Peyer's patch (tissue), 4 donors: ENCODE measurements at regions not wholly inside any gene's neighbourhood (a gene's known extent, or its start where the extent isn't known, plus 50 kb on each side); places are given as distances from the start of the nearest gene placed in this dataset.

Experiments used
- DNase-seq, 3 donors: peaks; one replicate each; pipeline ENCODE4 v3.0.0-alpha.2; 2017 to 2019
- H3K27ac ChIP-seq, 4 donors: fragments of 200-600 bp; sonication (generic); one replicate each; pipeline ENCODE4 v1.5.1; 2016 to 2019
- H3K27me3 ChIP-seq, 2 donors: fragments of 200-600 bp; sonication (generic); one replicate each; pipeline ENCODE4 v1.5.1; 2019
- H3K36me3 ChIP-seq, 3 donors: fragments of 200-600 bp; sonication (generic); one replicate each; pipeline ENCODE4 v1.5.1; 2016 to 2019
- H3K4me1 ChIP-seq, 4 donors: fragments of 200-600 bp; sonication (generic); one replicate each; pipeline ENCODE4 v1.5.1; 2016 to 2019
- H3K4me3 ChIP-seq, 4 donors: fragments of 200-600 bp; sonication (generic); 1 replicate in 3 of 4; 2 replicates in 1 of 4; pipeline ENCODE4 v1.5.1; 2016 to 2019; ENCODE audit warnings: mild to moderate bottlenecking in 1 of 4
- H3K9me3 ChIP-seq, 4 donors: fragments of 200-600 bp; sonication (generic); one replicate each; pipeline ENCODE4 v1.5.1; 2016 to 2019; ENCODE audit warnings: mild to moderate bottlenecking in 1 of 4
- POLR2A ChIP-seq, 2 donors: fragments of 450-650 bp; IDR thresholded peaks; one replicate each; pipeline ENCODE4 v1.5.1; 2017; ENCODE audit warnings: antibody characterized with exemption in 2 of 2, mild to moderate bottlenecking in 2 of 2, moderate library complexity in 2 of 2
- TF ChIP-seq, protein P1 (sequence below), 6 experiments: fragments of 450-650 bp in 4 of 6; fragments of 200-600 bp in 2 of 6; sonication (generic) in 1 of 6; IDR thresholded peaks; one replicate each; pipeline ENCODE4 v1.5.1; 2017 to 2019; ENCODE audit warnings: antibody characterized with exemption in 6 of 6, mild to moderate bottlenecking in 3 of 6, moderate library complexity in 1 of 6

DNA sequence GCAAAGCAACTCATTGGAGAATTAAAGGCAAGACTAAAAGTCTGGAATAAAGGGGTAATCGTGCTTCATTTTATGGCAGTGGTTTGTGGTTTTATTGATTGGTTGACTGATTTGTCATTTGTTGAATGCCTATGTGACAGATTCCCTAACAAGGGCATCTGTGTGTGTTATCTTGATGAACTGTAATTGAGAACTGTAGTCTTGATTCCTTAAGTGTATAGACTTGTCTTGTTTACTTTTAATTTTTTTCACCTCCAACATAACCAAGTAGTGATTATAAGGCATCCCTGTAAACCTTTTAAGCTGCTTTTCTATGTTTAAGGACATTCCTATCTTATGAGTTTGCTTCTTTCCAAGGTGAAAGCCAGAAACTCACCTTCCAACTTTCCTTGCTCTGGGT is 216.0 kb upstream of the TAPT1 start:
- no peak overlapping the region for H3K27ac ChIP-seq
- H3K36me3 ChIP-seq: no peaks in the 10 kb centered on the region
- TF ChIP-seq, protein P1, sequence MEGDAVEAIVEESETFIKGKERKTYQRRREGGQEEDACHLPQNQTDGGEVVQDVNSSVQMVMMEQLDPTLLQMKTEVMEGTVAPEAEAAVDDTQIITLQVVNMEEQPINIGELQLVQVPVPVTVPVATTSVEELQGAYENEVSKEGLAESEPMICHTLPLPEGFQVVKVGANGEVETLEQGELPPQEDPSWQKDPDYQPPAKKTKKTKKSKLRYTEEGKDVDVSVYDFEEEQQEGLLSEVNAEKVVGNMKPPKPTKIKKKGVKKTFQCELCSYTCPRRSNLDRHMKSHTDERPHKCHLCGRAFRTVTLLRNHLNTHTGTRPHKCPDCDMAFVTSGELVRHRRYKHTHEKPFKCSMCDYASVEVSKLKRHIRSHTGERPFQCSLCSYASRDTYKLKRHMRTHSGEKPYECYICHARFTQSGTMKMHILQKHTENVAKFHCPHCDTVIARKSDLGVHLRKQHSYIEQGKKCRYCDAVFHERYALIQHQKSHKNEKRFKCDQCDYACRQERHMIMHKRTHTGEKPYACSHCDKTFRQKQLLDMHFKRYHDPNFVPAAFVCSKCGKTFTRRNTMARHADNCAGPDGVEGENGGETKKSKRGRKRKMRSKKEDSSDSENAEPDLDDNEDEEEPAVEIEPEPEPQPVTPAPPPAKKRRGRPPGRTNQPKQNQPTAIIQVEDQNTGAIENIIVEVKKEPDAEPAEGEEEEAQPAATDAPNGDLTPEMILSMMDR (IDR thresholded peaks at IDR 0.05): no peak
- TF ChIP-seq POLR2A (IDR thresholded peaks at IDR 0.05): no peak
- no peak overlapping the region for H3K4me3 ChIP-seq
- no peaks in the 10 kb centered on the region for H3K27me3 ChIP-seq
- no peaks in the 10 kb centered on the region for H3K4me1 ChIP-seq
- DNase-seq: no peak
- H3K9me3 ChIP-seq: no peaks in the 10 kb centered on the region

DNA sequence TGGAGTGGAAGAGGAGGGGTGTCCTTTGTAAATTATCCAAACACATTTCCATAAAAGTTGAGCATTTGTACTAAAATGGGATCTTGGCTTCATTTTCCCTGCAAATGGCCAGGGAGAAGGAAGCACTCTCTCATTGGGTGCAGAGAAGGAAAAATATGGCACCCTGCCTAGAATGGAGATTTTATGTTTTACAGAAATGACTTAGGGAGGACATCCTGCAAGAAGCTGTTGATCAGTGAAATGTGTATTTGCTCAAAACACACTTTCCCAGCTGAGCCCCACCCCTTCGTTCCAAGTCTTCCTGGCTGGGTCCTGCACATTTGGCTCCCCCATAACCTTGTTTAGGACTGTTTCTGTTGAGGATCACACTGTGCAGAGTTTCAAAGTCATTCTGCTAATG is 213.5 kb upstream of the TAPT1 start:
- Histone ChIP-seq H3K4me1 (no peaks in the 10 kb centered on the region), H3K27ac (no peak overlapping the region), H3K9me3 (no peaks in the 10 kb centered on the region), H3K36me3 (no peaks in the 10 kb centered on the region), H3K4me3 (no peak overlapping the region), H3K27me3 (no peaks in the 10 kb centered on the region)
- no peak for DNase-seq
- no peak for TF ChIP-seq POLR2A (IDR thresholded peaks at IDR 0.05)
- TF ChIP-seq, protein P1 (IDR thresholded peaks at IDR 0.05): no peak

DNA sequence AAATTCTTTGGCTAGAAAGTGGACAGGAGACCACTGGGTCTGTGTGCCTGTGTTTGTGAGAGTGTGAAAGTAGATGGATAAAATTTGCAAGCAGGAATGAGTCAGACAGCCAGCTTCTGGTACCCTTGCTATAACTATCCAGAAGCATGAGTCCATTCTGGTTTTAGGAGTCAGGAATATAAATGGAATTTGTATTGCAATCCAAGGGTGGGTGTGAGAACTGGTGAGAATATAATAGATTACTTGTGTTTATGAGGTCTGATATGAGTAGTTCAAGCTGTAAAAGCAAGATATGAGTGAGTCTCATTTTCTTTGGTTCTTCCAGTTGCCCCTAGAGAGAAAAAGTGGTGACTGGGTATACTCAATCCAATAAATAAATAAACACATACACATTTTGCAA is 212.7 kb upstream of the TAPT1 start:
- H3K27ac ChIP-seq: no peak overlapping the region
- no peaks in the 10 kb centered on the region for H3K9me3 ChIP-seq
- H3K4me3 ChIP-seq: no peak overlapping the region
- TF ChIP-seq, protein P1 (IDR thresholded peaks at IDR 0.05): no peak
- TF ChIP-seq POLR2A (IDR thresholded peaks at IDR 0.05): no peak
- no peaks in the 10 kb centered on the region for H3K4me1 ChIP-seq
- H3K27me3 ChIP-seq: no peaks in the 10 kb centered on the region
- DNase-seq: no peak
- H3K36me3 ChIP-seq: no peaks in the 10 kb centered on the region

DNA sequence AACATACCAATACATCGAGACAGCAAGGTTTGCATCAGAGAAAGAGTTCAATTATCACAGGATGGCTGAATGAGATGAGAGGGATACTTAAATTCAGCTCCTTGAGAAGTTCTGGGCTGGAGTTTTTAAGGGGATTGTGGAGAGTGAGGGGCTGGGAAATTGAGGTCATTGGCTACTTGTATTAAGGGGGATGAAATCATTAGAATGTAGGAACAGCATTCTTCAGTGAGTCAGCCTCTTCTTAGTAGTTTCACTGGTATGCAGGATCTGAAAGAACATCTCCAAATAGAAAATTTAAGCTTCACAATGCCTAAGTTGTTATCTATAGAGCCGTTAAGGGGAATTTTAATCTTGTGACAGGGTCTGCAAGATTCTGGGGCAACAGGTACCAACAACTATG is 211.6 kb upstream of the TAPT1 start:
- Histone ChIP-seq H3K27me3 (no peaks in the 10 kb centered on the region), H3K9me3 (no peaks in the 10 kb centered on the region), H3K36me3 (no peaks in the 10 kb centered on the region), H3K4me1 (no peaks in the 10 kb centered on the region), H3K27ac (no peak overlapping the region), H3K4me3 (no peak overlapping the region)
- TF ChIP-seq, protein P1 (IDR thresholded peaks at IDR 0.05): no peak
- no peak for TF ChIP-seq POLR2A (IDR thresholded peaks at IDR 0.05)
- DNase-seq: no peak

DNA sequence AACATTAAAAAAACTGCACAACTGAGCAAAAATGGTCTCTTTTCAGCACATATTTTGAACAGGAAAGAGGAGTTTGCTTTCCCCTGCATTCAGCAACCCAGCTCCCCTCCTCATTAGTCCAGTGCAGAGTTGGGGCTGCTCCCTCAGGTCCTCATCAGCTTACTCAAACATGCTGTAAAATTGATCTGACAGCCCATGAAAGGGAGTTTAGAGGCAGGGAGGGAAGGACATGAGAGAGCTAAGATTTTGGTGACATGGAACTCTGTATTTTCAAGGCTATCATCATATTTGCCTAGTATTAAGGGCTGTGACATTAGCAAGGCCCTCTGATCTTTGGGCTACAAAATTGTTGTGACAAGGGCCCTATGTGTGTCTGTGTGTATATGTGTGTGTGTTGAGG is 205.6 kb upstream of the TAPT1 start:
- Histone ChIP-seq H3K9me3 (no peaks in the 10 kb centered on the region), H3K4me1 (no peaks in the 10 kb centered on the region), H3K27me3 (no peaks in the 10 kb centered on the region), H3K4me3 (no peak overlapping the region), H3K27ac (no peak overlapping the region), H3K36me3 (no peaks in the 10 kb centered on the region)
- no peak for TF ChIP-seq POLR2A (IDR thresholded peaks at IDR 0.05)
- TF ChIP-seq, protein P1 (IDR thresholded peaks at IDR 0.05): no peak
- DNase-seq: no peak

DNA sequence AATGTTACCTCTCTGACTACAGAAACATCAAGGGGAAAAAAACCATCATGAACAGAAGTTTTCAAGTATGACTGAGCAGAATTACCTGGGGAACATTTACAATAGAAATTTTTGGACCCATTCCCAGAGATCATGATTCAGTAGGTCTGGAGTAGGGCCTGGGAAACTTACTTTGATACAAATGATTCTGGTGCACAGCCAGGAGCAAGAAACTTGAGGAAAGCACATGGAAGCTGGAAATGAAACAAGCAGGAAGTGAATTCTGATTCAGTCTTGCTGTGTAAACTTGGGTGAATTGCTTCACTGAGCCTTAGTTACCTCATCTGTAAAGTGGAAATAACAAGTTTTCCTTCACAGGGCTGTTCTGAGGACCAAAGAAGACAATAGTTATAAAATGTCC is 192.5 kb upstream of the TAPT1 start:
- no peaks in the 10 kb centered on the region for H3K27me3 ChIP-seq
- DNase-seq: no peak
- H3K4me3 ChIP-seq: no peak overlapping the region
- no peaks in the 10 kb centered on the region for H3K9me3 ChIP-seq
- no peaks in the 10 kb centered on the region for H3K4me1 ChIP-seq
- H3K36me3 ChIP-seq: no peaks in the 10 kb centered on the region
- TF ChIP-seq, protein P1 (IDR thresholded peaks at IDR 0.05): no peak
- no peak for TF ChIP-seq POLR2A (IDR thresholded peaks at IDR 0.05)
- H3K27ac ChIP-seq: no peak overlapping the region
